ENCODE measurements at regions not wholly inside any gene's neighbourhood (a gene's known extent, or its start where the extent isn't known, plus 50 kb on each side); places are given as distances from the start of the nearest gene placed in this dataset.

- DNase-seq: no peak
These were observed 63.5 kb upstream of the BDNF start for GRCh38 chr11:27763736-27764135.

- DNase-seq: no peak
These were observed 61.1 kb upstream of the BDNF start for GRCh38 chr11:27761356-27761755.

DNA sequence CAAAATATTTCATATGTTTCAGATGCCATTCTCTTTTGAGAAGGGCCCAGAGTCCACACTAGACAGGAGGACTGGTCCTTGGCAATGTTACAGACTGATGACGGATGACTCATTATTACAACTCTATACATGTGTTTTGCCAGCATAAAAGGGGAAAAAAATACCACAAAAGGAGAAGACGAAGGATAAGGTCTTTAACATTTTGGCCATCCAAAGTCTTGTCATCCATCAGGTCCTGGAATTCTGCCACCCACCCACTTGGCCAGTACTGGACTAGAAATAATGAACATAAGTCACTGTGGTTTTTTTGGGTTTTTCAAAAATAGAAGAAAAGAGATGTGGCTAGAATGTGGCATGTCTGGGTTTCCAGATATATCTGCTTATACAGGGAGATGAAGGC is 57.7 kb upstream of the BDNF start:
- no peak for DNase-seq

- DNase-seq: no peak
These were observed 54.1 kb upstream of the BDNF start for GRCh38 chr11:27754035-27755017.

Measured in inflammatory macrophage (primary cell).